Neural progenitor cell (in vitro differentiated cells): ENCODE measurements at regions not wholly inside any gene's neighbourhood (a gene's known extent, or its start where the extent isn't known, plus 50 kb on each side); places are given as distances from the start of the nearest gene placed in this dataset.
A peak's percentile ranks its signal among the peaks of the same experiment; 100 is the strongest.

Source experiments
- EZH2 ChIP-seq: fragments of 200-600 bp; sonication (generic); IDR thresholded peaks from 2 replicates; pipeline ENCODE4 v1.6.1; 2017; ENCODE audit warnings: antibody characterized with exemption, mild to moderate bottlenecking, moderate library complexity
- TF ChIP-seq, protein P1 (sequence below): fragments of 200-600 bp; sonication (generic); IDR thresholded peaks from 2 replicates; pipeline ENCODE4 v1.5.1; 2017; ENCODE audit warnings: antibody characterized with exemption, mild to moderate bottlenecking

DNA sequence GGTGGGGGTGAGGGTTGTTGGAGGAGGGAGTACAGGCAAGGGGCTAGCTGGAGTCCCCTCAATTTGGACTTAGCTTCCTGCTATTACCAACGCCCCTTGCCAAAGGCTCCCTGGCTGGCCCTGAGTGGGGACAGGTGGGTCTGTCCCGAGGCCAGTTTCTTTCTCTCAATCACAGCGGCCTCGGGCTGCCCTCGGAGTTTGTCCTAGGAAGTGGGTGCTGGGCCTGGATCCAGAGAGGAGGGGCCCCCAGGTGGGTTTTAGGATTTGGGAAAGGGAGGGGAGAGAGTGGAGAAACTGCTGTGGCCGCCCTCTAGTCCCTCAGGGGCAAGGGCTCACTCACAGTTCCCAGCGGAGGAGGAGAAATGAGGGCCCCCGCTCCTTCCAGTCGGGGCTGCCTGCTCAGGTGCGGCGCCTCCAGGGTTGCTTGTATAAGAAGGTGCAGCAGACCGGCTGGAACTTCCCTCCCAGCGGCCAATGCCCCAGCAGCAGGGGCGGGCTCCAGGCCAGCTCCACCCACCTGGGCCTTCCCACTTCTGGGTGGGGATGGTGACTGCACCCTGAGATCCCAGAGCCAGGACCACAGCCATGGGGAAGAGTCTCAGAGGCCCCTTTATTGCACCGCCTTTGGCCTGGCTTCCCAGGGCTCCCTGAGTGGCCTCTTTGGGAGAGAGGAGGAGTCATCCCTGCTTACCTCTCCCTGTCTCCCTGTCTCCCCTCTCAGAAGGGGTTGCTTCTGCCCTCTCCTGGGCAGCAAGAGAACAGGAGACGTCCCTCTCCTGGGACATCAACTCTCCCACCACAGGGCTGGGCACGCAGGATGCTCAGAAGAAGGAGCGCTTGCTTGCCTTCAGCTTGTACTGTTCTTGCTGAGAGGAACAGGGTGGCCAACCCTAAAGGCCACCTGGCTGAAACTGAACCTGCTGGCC, 112.0 kb upstream of the SMURF2 start:
- TF ChIP-seq, protein P1, sequence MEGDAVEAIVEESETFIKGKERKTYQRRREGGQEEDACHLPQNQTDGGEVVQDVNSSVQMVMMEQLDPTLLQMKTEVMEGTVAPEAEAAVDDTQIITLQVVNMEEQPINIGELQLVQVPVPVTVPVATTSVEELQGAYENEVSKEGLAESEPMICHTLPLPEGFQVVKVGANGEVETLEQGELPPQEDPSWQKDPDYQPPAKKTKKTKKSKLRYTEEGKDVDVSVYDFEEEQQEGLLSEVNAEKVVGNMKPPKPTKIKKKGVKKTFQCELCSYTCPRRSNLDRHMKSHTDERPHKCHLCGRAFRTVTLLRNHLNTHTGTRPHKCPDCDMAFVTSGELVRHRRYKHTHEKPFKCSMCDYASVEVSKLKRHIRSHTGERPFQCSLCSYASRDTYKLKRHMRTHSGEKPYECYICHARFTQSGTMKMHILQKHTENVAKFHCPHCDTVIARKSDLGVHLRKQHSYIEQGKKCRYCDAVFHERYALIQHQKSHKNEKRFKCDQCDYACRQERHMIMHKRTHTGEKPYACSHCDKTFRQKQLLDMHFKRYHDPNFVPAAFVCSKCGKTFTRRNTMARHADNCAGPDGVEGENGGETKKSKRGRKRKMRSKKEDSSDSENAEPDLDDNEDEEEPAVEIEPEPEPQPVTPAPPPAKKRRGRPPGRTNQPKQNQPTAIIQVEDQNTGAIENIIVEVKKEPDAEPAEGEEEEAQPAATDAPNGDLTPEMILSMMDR = peak; percentile 58
- no peak for TF ChIP-seq EZH2
